ENCODE measurements at regions not wholly inside any gene's neighbourhood (a gene's known extent, or its start where the extent isn't known, plus 50 kb on each side); places are given as distances from the start of the nearest gene placed in this dataset.

GRCh38 chr21:38699048-38699447 lies 106.7 kb upstream of the ETS2 start:
- no peak for DNase-seq (ENCODE audit: low read depth in 2 of 2)

GRCh38 chr21:38702196-38702595 lies 103.5 kb upstream of the ETS2 start:
- DNase-seq (ENCODE audit: low read depth in 2 of 2), result no peak

GRCh38 chr21:38709876-38710275 lies 95.9 kb upstream of the ETS2 start:
- no peak for DNase-seq (ENCODE audit: low read depth in 2 of 2)

GRCh38 chr21:38712071-38712470 lies 93.7 kb upstream of the ETS2 start:
- DNase-seq (ENCODE audit: low read depth in 2 of 2), result no peak

GRCh38 chr21:38712664-38713063 lies 93.1 kb upstream of the ETS2 start:
- no peak for DNase-seq (ENCODE audit: low read depth in 2 of 2)

- no peak for DNase-seq (ENCODE audit: low read depth in 2 of 2)
Measured at GRCh38 chr21:38714039-38714817, 91.5 kb upstream of the ETS2 start.

- no peak for DNase-seq (ENCODE audit: low read depth in 2 of 2)
Measured at GRCh38 chr21:38714999-38715398, 90.7 kb upstream of the ETS2 start.

- DNase-seq (ENCODE audit: low read depth in 2 of 2), result no peak
Measured at GRCh38 chr21:38716088-38716487, 89.6 kb upstream of the ETS2 start.

GRCh38 chr21:38716942-38717341 lies 88.8 kb upstream of the ETS2 start:
- no peak for DNase-seq (ENCODE audit: low read depth in 2 of 2)

- DNase-seq (ENCODE audit: low read depth in 2 of 2), result no peak
Measured at GRCh38 chr21:38718481-38718880, 87.2 kb upstream of the ETS2 start.

GRCh38 chr21:38720074-38720473 lies 85.7 kb upstream of the ETS2 start:
- no peak for DNase-seq (ENCODE audit: low read depth in 2 of 2)

- no peak for DNase-seq (ENCODE audit: low read depth in 2 of 2)
Measured at GRCh38 chr21:38721055-38721454, 84.7 kb upstream of the ETS2 start.

GRCh38 chr21:38721958-38722357 lies 83.8 kb upstream of the ETS2 start:
- no peak for DNase-seq (ENCODE audit: low read depth in 2 of 2)

- no peak for DNase-seq (ENCODE audit: low read depth in 2 of 2)
Measured at GRCh38 chr21:38725196-38726157, 80.3 kb upstream of the ETS2 start.

- no peak for DNase-seq (ENCODE audit: low read depth in 2 of 2)
Measured at GRCh38 chr21:38726482-38726881, 79.2 kb upstream of the ETS2 start.

- no peak for DNase-seq (ENCODE audit: low read depth in 2 of 2)
Measured at GRCh38 chr21:38729291-38729690, 76.4 kb upstream of the ETS2 start.

GRCh38 chr21:38729754-38730379 lies 75.9 kb upstream of the ETS2 start:
- no peak for DNase-seq (ENCODE audit: low read depth in 2 of 2)

- DNase-seq (ENCODE audit: low read depth in 2 of 2), result no peak
Measured at GRCh38 chr21:38733972-38734546, 71.7 kb upstream of the ETS2 start.

GRCh38 chr21:38734646-38735365 lies 70.9 kb upstream of the ETS2 start:
- no peak for DNase-seq (ENCODE audit: low read depth in 2 of 2)

GRCh38 chr21:38735626-38736206 lies 70.0 kb upstream of the ETS2 start:
- no peak for DNase-seq (ENCODE audit: low read depth in 2 of 2)

GRCh38 chr21:38740090-38740489 lies 65.6 kb upstream of the ETS2 start:
- DNase-seq (ENCODE audit: low read depth in 2 of 2), result no peak
